Fibroblast of lung (primary cell): ENCODE measurements at regions not wholly inside any gene's neighbourhood (a gene's known extent, or its start where the extent isn't known, plus 50 kb on each side); places are given as distances from the start of the nearest gene placed in this dataset.

Source experiments
- DNase-seq, 2 donors: peaks; one replicate each; pipeline versions ENCODE4 v3.0.0 to v3.0.0-alpha.2; 2010; ENCODE audit warnings: low read depth in 2 of 2
- H2AFZ ChIP-seq: 2 replicates; pipeline ENCODE4 v1.5.1; 2012; ENCODE audit warnings: low read length, control low read depth, inconsistent platforms
- H3K27ac ChIP-seq: 2 replicates; pipeline ENCODE4 v1.5.1; 2011; ENCODE audit warnings: low read length, control low read depth; ENCODE audit not compliant: insufficient read depth
- H3K27me3 ChIP-seq: 2 replicates; pipeline ENCODE4 v1.5.1; 2011; ENCODE audit warnings: mild to moderate bottlenecking, low read length; ENCODE audit not compliant: control insufficient read depth, insufficient read depth
- H3K36me3 ChIP-seq: 2 replicates; pipeline ENCODE4 v1.5.1; 2011; ENCODE audit warnings: low read length; ENCODE audit not compliant: control insufficient read depth, insufficient read depth
- H3K4me1 ChIP-seq: 2 replicates; pipeline ENCODE4 v1.5.1; 2011; ENCODE audit warnings: low read length; ENCODE audit not compliant: control insufficient read depth, insufficient read depth; ENCODE audit errors: extremely low read depth
- H3K4me2 ChIP-seq: 2 replicates; pipeline ENCODE4 v1.5.1; 2011; ENCODE audit warnings: low read length, control low read depth; ENCODE audit not compliant: insufficient read depth; ENCODE audit errors: extremely low read depth
- H3K4me3 ChIP-seq, 4 experiments: fragments of 200-600 bp in 1 of 4; sonication (generic) in 1 of 4; replicated peaks in 1 of 4; 2 replicates each; pipeline ENCODE4 v1.5.1; 2011 to 2016; ENCODE audit warnings: low read length in 4 of 4, low read depth in 3 of 4, mild to moderate bottlenecking in 3 of 4, control low read depth in 2 of 4, inconsistent platforms in 1 of 4, mixed read lengths in 1 of 4; ENCODE audit not compliant: insufficient read depth in 1 of 4; ENCODE audit errors: control extremely low read depth in 1 of 4
- H3K79me2 ChIP-seq: 2 replicates; pipeline ENCODE4 v1.5.1; 2012; ENCODE audit warnings: mild to moderate bottlenecking, low read length, inconsistent platforms; ENCODE audit not compliant: control insufficient read depth, insufficient read depth
- H3K9ac ChIP-seq: 2 replicates; pipeline ENCODE4 v1.5.1; 2011; ENCODE audit warnings: mild to moderate bottlenecking, low read length, control low read depth; ENCODE audit not compliant: insufficient read depth
- H3K9me3 ChIP-seq: 2 replicates; pipeline ENCODE4 v1.5.1; 2012; ENCODE audit warnings: low read depth, low read length; ENCODE audit not compliant: control insufficient read depth, insufficient read depth
- H4K20me1 ChIP-seq: 2 replicates; pipeline ENCODE4 v1.5.1; 2011; ENCODE audit warnings: low read length; ENCODE audit not compliant: control insufficient read depth, insufficient read depth; ENCODE audit errors: extremely low read depth
- EZH2 ChIP-seq: IDR thresholded peaks from 2 replicates; pipeline ENCODE4 v1.5.1; 2012; ENCODE audit warnings: low read length, control low read depth, mild to moderate bottlenecking; ENCODE audit errors: missing control alignments
- TF ChIP-seq, protein P1 (sequence below), 2 donors: IDR thresholded peaks in 1 of 2; conservative IDR thresholded peaks in 1 of 2; 1 replicate in 1 of 2; 2 replicates in 1 of 2; pipeline ENCODE4 v1.5.1; 2011 to 2012; ENCODE audit warnings: low read length in 2 of 2, control low read depth in 1 of 2, inconsistent platforms in 1 of 2, low read depth in 1 of 2, mild to moderate bottlenecking in 1 of 2

DNA sequence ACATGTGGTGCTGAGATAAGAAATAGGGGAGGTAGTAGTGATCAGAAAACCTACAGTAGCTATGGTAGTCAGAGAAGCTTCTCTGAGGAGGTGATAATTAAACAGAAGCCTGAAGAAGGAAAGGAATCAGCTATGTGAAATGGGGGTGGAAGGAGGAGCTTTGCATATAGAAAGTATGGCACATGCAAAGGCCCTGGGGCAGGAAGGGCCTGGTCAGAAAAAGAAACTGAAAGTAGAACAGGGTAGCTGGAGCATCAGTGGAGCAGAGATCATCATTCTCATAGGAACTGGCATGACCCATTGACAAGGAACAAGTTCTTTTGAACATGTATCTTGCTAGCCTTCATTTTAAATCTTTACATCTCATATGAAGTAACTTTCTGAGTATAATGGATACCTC is 80.7 kb upstream of the ADRA1B start:
- Histone ChIP-seq H3K79me2 (no peaks in the 10 kb centered on the region), H3K4me3 (no peak overlapping the region), H3K27me3 (no peaks in the 10 kb centered on the region), H3K36me3 (no peaks in the 10 kb centered on the region), H3K9ac (no peak overlapping the region), H4K20me1 (no peaks in the 10 kb centered on the region), H3K27ac (no peak overlapping the region), H3K4me2 (no peak overlapping the region), H3K4me1 (no peaks in the 10 kb centered on the region), H3K9me3 (no peaks in the 10 kb centered on the region), H2AFZ (no peak overlapping the region)
- no peak for DNase-seq
- TF ChIP-seq, protein P1, sequence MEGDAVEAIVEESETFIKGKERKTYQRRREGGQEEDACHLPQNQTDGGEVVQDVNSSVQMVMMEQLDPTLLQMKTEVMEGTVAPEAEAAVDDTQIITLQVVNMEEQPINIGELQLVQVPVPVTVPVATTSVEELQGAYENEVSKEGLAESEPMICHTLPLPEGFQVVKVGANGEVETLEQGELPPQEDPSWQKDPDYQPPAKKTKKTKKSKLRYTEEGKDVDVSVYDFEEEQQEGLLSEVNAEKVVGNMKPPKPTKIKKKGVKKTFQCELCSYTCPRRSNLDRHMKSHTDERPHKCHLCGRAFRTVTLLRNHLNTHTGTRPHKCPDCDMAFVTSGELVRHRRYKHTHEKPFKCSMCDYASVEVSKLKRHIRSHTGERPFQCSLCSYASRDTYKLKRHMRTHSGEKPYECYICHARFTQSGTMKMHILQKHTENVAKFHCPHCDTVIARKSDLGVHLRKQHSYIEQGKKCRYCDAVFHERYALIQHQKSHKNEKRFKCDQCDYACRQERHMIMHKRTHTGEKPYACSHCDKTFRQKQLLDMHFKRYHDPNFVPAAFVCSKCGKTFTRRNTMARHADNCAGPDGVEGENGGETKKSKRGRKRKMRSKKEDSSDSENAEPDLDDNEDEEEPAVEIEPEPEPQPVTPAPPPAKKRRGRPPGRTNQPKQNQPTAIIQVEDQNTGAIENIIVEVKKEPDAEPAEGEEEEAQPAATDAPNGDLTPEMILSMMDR (conservative IDR thresholded peaks at IDR 0.05 in 1 of 2, IDR thresholded peaks at IDR 0.05 in 1 of 2; ENCODE audit: low read depth in 1 of 2, low read length in 2 of 2), result no peak
- TF ChIP-seq EZH2, result no peak

DNA sequence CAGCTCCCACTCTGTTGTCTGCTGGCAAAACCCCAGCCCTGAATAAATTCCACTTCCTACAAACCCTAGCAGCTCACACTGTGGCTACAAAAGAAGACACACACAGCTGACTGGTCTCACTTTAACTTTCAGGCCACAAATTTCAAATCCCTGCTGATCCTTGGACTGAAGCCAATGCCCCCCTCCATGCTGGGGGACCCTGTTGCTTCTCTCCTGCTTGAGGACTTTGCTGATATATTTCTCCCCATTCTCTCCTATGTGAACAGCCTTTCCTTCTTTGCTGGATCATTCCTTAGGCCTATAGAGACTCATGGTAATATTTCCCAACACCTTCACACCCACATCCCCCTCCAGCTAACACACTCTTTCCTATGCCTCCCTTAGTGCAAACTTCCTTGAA is 79.6 kb upstream of the ADRA1B start:
- no peak overlapping the region for H3K4me3 ChIP-seq
- no peaks in the 10 kb centered on the region for H4K20me1 ChIP-seq
- TF ChIP-seq EZH2, result no peak
- TF ChIP-seq, protein P1 (conservative IDR thresholded peaks at IDR 0.05 in 1 of 2, IDR thresholded peaks at IDR 0.05 in 1 of 2; ENCODE audit: low read depth in 1 of 2, low read length in 2 of 2), result no peak
- no peaks in the 10 kb centered on the region for H3K4me1 ChIP-seq
- DNase-seq, result no peak
- no peaks in the 10 kb centered on the region for H3K36me3 ChIP-seq
- no peaks in the 10 kb centered on the region for H3K27me3 ChIP-seq
- H3K4me2 ChIP-seq, result no peak overlapping the region
- H3K79me2 ChIP-seq, result no peaks in the 10 kb centered on the region
- H3K9ac ChIP-seq, result no peak overlapping the region
- H3K27ac ChIP-seq, result no peak overlapping the region
- no peaks in the 10 kb centered on the region for H3K9me3 ChIP-seq
- H2AFZ ChIP-seq, result no peak overlapping the region

DNA sequence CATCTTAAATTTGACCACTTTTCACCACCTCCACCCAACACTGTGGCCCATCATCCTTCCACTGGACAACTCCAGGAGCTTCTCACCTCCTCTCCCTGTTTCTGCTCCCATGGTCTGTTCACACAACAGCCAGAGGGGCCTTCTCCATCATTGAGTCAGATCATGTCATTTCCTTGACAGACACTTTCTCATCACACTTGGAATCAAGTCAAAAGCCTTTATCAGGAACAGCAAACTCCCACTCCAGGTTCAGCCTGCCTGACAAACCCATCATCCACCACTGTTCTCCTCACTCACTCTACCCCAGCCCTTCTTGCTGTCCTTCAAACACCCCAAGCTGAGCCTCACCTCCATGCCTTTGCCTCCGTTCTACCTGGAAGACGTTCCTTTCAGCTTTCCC is 78.4 kb upstream of the ADRA1B start:
- Histone ChIP-seq H3K4me1 (no peaks in the 10 kb centered on the region), H3K4me2 (no peak overlapping the region), H3K9me3 (no peaks in the 10 kb centered on the region), H3K27me3 (no peaks in the 10 kb centered on the region), H3K79me2 (no peaks in the 10 kb centered on the region), H3K27ac (no peak overlapping the region), H3K36me3 (no peaks in the 10 kb centered on the region), H3K9ac (no peak overlapping the region), H3K4me3 (no peak overlapping the region), H2AFZ (no peak overlapping the region), H4K20me1 (no peaks in the 10 kb centered on the region)
- TF ChIP-seq, protein P1 (conservative IDR thresholded peaks at IDR 0.05 in 1 of 2, IDR thresholded peaks at IDR 0.05 in 1 of 2; ENCODE audit: low read depth in 1 of 2, low read length in 2 of 2), result no peak
- no peak for TF ChIP-seq EZH2
- no peak for DNase-seq
